Loucy (cell line): ENCODE measurements at regions not wholly inside any gene's neighbourhood (a gene's known extent, or its start where the extent isn't known, plus 50 kb on each side); places are given as distances from the start of the nearest gene placed in this dataset.

Experiments used
- H2AFZ ChIP-seq: fragments of 200-600 bp; sonication (generic); 2 replicates; pipeline ENCODE4 v1.6.0; 2016; ENCODE audit warnings: antibody characterized with exemption, mild to moderate bottlenecking, low read length, moderate library complexity
- H3F3A ChIP-seq: fragments of 200-600 bp; 2 replicates; pipeline ENCODE4 v1.6.0; 2016; ENCODE audit warnings: antibody characterized with exemption, low read depth, mild to moderate bottlenecking
- H3K27me3 ChIP-seq: fragments of 200-600 bp; sonication (generic); 2 replicates; pipeline ENCODE4 v1.6.1; 2014; ENCODE audit warnings: low read length, mild to moderate bottlenecking; ENCODE audit not compliant: insufficient read depth, poor library complexity, severe bottlenecking
- H3K36me3 ChIP-seq: fragments of 200-600 bp; sonication (generic); 2 replicates; pipeline ENCODE4 v1.6.1; 2016; ENCODE audit warnings: low read length; ENCODE audit not compliant: insufficient read depth
- H3K4me1 ChIP-seq: fragments of 200-600 bp; sonication (generic); 2 replicates; pipeline ENCODE4 v1.5.1; 2014; ENCODE audit warnings: low read length, mild to moderate bottlenecking; ENCODE audit not compliant: insufficient read depth, poor library complexity, severe bottlenecking
- H3K4me2 ChIP-seq: fragments of 200-600 bp; sonication (generic); 2 replicates; pipeline ENCODE4 v1.6.0; 2014; ENCODE audit warnings: antibody characterized with exemption, low read length, low read depth, mild to moderate bottlenecking; ENCODE audit not compliant: poor library complexity, severe bottlenecking
- H3K4me3 ChIP-seq: fragments of 200-600 bp; sonication (generic); 2 replicates; pipeline ENCODE4 v1.5.1; 2014; ENCODE audit warnings: low read length, mild to moderate bottlenecking, mixed read lengths; ENCODE audit not compliant: poor library complexity, severe bottlenecking
- H3K79me2 ChIP-seq: fragments of 200-600 bp; sonication (generic); 2 replicates; pipeline ENCODE4 v1.6.1; 2014; ENCODE audit warnings: low read length; ENCODE audit not compliant: insufficient read depth
- H3K9ac ChIP-seq: fragments of 200-600 bp; sonication (generic); 2 replicates; pipeline ENCODE4 v1.6.0; 2014; ENCODE audit warnings: mild to moderate bottlenecking, low read depth, low read length, moderate library complexity; ENCODE audit not compliant: poor library complexity, severe bottlenecking
- H3K9me2 ChIP-seq: fragments of 200-600 bp; sonication (generic); replicated peaks from 2 replicates; pipeline ENCODE4 v1.6.1; 2016; ENCODE audit warnings: low read depth, low read length, mixed read lengths
- H3K9me3 ChIP-seq: fragments of 200-600 bp; sonication (generic); 2 replicates; pipeline ENCODE4 v1.6.1; 2014; ENCODE audit warnings: mild to moderate bottlenecking, antibody characterized with exemption, low read length, low read depth; ENCODE audit not compliant: insufficient read depth
- H4K20me1 ChIP-seq: fragments of 200-600 bp; sonication (generic); 2 replicates; pipeline ENCODE4 v1.6.0; 2014; ENCODE audit warnings: antibody characterized with exemption, low read length, mild to moderate bottlenecking; ENCODE audit not compliant: insufficient read depth, poor library complexity, severe bottlenecking
- CTCF ChIP-seq: fragments of 200-600 bp; sonication (generic); conservative IDR thresholded peaks from 2 replicates; pipeline ENCODE4 v1.5.1; 2014; ENCODE audit warnings: mild to moderate bottlenecking, antibody characterized with exemption, low read length
- EZH2phosphoT487 ChIP-seq: fragments of 200-600 bp; IDR thresholded peaks from 2 replicates; pipeline ENCODE4 v1.6.1; 2018; ENCODE audit warnings: antibody characterized with exemption, mild to moderate bottlenecking, moderate library complexity, borderline replicate concordance

- no peaks in the 10 kb centered on the region for H3K36me3 ChIP-seq
- H3K4me2 ChIP-seq: no peak overlapping the region
Measured at GRCh38 chr14:48247977-48248376, 572.6 kb upstream of the MDGA2 start.

GRCh38 chr14:48243900-48244299 is 568.5 kb upstream of the MDGA2 start:
- H2AFZ ChIP-seq: no peak overlapping the region
- no peaks in the 10 kb centered on the region for H3K27me3 ChIP-seq
- H3K4me1 ChIP-seq: no peaks in the 10 kb centered on the region
- H3F3A ChIP-seq: no peaks in the 10 kb centered on the region
- no peaks in the 10 kb centered on the region for H3K36me3 ChIP-seq
- H3K9me3 ChIP-seq: no peaks in the 10 kb centered on the region
- no peaks in the 10 kb centered on the region for H3K9me2 ChIP-seq
- no peak overlapping the region for H3K9ac ChIP-seq
- no peak overlapping the region for H3K4me2 ChIP-seq
- H3K79me2 ChIP-seq: no peaks in the 10 kb centered on the region
- no peaks in the 10 kb centered on the region for H4K20me1 ChIP-seq
- TF ChIP-seq EZH2phosphoT487 (no peak), CTCF (no peak)
- H3K4me3 ChIP-seq: no peak overlapping the region

More at GRCh38 chr14:48247977-48248376, 572.6 kb upstream of the MDGA2 start:
- TF ChIP-seq CTCF: no peak
- no peak for TF ChIP-seq EZH2phosphoT487
- Histone ChIP-seq H3K27me3 (no peaks in the 10 kb centered on the region), H3K9me2 (no peaks in the 10 kb centered on the region), H3K9me3 (no peaks in the 10 kb centered on the region), H4K20me1 (no peaks in the 10 kb centered on the region), H3K9ac (no peak overlapping the region), H2AFZ (no peak overlapping the region), H3K4me3 (no peak overlapping the region), H3K4me1 (no peaks in the 10 kb centered on the region), H3K79me2 (no peaks in the 10 kb centered on the region), H3F3A (no peaks in the 10 kb centered on the region)

- Histone ChIP-seq H2AFZ (no peak overlapping the region), H3K36me3 (no peaks in the 10 kb centered on the region), H3K27me3 (no peaks in the 10 kb centered on the region), H4K20me1 (no peaks in the 10 kb centered on the region), H3K4me1 (no peaks in the 10 kb centered on the region), H3F3A (no peaks in the 10 kb centered on the region), H3K9me3 (no peaks in the 10 kb centered on the region), H3K79me2 (no peaks in the 10 kb centered on the region), H3K4me2 (no peak overlapping the region), H3K4me3 (no peak overlapping the region), H3K9me2 (no peaks in the 10 kb centered on the region), H3K9ac (no peak overlapping the region)
- TF ChIP-seq CTCF (no peak), EZH2phosphoT487 (no peak)
Measured at GRCh38 chr14:48229091-48229490, 553.7 kb upstream of the MDGA2 start.
